ENCODE measurements at regions not wholly inside any gene's neighbourhood (a gene's known extent, or its start where the extent isn't known, plus 50 kb on each side); places are given as distances from the start of the nearest gene placed in this dataset.
"Not testable (repeated sequence)": the region's sequence is repeated elsewhere in the genome, so short reads cannot be mapped to it uniquely, and the experiment has no call there.

DNA sequence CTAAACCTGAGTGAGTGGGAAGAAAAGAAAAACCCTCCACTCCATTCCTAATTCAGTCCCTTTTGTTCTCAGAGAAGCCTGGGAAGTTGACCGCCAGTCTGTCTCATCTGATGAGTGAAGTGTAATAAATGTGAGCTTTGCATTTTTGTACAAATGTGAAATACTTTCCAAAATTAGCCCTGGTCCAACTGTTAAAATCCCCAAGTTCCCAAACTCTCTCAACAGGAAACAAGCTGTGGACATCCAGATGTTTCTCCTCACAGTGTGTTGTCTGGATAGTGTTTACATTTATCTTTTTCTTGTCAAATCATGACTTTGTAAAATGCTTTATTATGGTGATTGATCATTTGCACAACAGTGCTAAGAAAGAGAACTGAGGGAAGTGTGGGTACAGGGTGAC, 145.1 kb downstream of the TM2D1 start:
- no peak for DNase-seq

DNA sequence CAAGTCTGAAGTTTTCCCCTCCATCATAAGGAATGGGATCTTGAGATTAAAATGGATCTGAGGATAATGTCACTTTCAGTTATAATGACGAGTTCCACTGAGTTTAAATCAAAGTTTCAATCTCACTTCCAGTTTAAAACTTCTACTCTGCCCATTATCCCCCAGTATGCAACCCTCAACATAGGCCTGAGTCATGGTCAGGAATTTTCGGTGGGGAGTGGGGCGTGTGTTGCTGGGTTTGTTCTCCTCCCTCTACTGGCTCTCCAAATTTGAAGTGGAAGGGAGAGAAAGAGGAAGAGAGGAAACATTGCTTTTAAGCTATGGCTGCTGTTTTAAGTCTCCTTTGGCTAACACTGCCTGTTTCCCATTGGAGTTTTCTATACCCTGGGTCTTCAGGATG, 152.9 kb downstream of the TM2D1 start:
- DNase-seq: no peak

DNA sequence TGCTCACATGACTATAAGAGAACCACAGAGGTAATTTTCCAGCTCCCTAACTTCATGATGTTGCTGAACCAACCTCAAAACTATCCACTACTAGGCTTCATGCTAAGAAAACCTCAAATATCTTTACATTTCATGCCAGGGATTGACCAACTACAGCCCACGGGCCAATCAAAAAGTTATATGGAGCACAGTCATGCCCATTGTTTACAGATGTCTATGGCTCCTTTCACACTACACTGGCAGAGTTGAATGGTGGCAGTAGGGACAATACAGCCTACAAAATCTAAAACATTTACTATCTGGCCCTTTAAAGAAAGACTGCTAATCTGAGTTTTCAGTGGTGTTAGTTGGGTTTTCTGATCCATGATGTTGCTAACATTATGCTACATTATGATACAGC, 154.8 kb downstream of the TM2D1 start:
- DNase-seq: no peak

DNA sequence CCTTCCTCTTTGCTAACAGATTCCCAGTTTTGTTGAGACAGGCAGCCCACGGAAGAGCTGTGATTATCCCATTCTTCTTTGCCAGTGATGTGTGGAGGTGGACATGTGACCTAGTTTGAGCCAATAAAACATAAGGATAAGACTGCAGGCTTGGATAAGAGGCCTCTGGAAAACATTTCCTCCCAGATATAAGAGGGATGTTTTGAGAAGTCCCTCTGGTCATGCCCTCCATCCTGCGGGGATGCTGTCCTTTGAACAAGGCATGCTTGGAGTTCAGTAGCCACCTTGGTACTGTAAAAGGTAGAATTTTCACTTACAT, 155.7 kb downstream of the TM2D1 start:
- DNase-seq: peak in 1 of 2 experiments; percentile 6

DNA sequence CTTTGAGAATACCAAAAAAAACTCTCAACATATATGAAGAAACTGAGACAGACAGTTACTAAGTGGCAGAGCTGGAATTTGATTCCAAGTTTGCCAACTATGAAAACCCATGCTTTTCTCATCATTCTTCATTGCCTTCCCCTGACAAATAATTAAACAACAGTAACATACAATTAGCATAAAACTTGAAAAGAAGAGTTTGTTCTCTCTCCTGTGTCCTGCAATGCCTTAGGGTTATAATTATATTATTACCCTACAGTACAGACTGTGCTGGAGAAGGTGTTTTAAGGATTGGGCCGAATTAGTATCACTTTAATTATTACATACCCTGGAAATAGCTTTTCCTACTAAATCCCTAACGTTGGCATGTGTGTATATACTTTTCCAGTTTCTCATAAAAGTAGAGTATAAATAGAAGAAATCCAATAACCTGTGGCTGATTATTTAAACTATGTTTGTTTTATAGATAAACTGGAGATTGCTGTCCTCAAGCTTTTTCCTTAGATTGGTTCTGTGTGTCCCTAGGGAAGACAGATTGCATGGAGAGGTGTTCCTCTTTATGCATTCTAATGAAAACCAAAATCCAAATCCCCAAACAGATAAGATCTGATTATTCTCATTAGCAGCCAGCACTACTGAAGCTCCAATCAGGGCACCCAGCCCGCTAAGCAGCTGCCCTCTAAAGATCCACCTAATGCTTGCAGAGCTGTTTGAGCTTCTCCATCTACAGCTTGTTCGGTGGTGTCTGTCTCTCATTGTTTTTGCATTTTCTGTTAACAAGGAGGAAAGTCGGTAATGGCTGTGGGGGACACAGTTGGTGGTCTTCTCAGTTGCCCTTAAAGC, 156.3 kb downstream of the TM2D1 start:
- no peak for DNase-seq

DNA sequence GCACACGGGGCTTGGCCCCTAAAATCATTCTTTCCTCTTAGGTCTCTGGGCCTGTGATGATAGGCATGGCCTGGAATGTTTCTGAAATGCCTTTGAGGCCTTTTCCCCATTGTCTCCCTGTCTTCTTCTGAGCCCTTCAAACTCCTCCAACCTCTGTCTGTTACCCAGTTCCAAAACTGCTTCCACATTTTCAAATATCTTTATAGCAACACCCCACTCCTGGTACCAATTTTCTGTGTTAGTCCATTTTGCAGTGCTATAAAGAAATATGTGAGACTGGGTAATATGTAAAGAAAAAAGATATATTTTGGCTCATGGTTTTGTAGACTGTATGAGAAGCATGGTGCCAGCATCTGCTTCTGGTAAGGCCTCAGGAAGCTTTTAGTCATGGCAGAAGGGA, 158.8 kb downstream of the TM2D1 start:
- no peak for DNase-seq

DNA sequence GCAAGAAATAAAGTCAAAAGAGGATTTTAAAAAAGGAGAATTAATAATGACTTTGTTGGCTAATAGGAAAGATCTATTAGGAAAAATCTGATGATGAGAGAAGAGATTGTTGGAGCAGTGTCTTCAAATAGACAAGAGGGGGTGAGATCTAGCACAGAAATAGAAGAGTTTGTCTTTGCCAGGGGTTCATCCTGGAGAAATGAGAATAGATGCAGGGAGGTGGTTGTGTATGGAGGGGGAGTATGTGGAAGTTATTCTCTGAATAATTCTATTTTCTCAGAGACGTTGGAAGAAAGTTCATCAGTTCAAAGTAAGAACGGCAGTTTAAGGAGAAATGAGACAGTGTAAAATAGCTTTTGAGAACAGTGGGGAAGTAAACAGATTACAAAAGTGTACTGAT, 161.3 kb downstream of the TM2D1 start:
- no peak for DNase-seq

DNA sequence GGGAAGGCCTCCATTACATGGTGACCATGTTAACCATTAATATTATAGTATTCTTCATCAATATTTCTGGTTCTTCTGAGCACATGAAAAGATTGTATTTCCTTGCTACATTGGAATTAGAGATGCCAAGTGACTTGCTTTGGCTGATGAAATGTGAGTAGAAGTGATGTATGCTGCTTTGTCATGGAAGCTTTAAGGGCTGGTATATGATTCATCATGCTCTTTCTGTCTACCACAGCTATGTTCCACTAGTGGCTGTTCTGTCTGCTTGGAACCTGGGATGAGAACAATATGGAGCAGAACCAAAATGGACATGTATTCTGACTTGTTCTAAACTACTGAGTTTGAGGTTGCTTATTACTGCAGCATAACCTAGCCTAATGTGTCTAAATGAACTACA, 163.3 kb downstream of the TM2D1 start:
- no peak for DNase-seq

DNA sequence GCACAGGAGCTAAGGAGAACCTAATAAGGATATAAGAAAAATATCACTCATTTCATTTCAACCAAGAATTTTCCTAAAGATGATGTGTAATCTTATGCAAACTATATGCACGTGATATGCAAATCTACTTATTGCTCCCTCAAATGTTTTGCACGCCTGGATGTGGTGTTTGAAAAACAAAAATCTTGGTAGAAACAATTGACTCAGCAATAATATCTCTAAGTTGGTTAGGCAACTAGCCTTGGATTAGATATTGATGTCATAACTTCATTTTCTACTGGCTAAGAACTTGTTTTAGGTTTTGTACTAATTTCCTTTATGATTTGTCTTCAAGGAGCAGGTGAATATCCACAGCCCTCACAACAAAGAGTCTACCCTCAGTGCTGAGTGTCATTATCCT, 164.6 kb downstream of the TM2D1 start:
- DNase-seq: no peak

DNA sequence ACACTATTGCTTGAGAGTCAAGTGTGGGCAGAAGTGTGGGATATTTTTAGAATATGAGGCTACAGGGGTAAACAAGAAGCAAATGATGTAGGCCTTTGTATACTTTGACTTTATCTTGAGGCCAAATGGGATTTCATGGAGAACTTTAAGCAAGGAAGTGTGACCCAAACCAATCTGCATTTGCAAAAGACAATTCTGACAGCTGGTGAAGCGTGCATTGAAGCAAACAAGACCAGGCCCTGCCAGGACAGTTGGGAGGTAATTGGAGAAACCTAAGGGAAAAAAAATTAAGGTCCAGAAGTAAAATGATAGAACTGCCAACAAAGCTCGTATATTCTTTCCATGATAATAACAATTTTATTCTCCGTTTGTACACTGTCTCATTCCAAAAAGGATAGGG, 168.3 kb downstream of the TM2D1 start:
- no peak for DNase-seq

DNA sequence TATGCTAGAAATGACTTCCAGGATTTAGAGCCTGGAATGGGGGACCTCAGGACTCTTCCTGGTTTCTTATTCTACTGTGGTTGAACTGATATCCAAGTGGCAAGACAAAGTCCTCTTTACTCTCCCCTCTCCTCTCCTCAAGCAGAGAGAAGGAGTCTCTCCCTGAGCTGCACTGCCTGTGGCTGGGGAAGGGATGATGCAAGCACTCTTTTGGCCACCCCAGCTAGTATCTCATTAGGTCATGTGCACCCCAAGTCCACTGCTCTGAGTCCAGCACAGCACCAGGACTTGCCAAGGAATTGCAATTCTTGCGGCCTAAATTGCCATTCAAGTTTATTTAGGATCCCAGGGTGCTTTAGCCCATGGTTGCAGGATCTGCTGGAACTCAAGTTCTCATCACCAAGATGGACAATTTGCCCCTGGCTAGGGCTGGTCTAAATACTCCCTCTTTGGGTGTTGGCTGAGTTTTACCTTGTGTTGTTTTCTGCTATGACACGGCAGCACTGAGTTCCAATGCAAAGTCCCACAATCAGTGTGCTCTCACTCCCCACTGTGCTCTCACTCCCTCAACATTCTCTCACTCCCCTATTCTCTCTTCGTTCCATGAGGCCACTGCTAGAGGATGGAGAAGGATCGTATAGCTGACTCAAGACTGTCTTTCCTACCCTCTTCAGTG, 172.2 kb downstream of the TM2D1 start:
- DNase-seq: no peak

DNA sequence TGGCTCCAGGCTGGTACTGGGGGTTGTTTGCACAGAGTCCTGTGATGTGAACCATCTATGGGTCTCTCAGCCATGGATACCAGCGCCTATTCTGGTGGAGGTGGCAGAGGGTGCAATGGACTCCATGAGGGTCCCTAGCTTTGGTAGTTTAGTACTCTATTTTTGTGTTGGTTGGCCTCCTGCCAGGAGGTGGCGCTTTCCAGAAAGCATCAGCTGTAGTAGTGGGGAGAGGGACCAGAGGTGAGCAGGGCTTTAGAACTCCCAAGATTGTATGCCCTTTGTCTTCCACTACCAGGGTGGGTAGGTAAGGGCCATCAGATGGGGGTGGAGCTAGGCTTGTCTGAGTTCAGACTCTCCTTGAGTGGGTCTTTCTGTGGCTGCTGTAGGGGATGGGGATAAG, 177.6 kb downstream of the TM2D1 start:
- not testable (repeated sequence) for DNase-seq

DNA sequence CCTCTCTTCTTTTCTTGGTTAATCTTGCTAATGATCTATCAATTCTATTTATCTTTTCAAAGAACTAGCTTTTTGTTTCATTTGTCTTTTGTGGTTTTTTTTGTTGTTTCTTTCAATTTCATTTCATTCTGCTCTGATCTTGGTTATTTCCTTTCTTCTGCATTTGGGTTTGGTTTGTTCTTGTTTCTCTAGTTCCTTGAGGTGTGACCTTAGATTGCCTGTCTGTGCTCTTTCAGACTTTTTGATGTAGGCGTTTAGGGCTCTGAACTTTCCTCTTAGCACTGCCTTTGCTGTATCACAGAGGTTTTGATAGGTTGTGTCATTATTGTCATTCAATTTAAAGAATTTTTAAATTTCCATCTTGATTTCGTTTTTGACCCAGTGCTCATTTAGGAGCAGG, 180.1 kb downstream of the TM2D1 start:
- not testable (repeated sequence) for DNase-seq

DNA sequence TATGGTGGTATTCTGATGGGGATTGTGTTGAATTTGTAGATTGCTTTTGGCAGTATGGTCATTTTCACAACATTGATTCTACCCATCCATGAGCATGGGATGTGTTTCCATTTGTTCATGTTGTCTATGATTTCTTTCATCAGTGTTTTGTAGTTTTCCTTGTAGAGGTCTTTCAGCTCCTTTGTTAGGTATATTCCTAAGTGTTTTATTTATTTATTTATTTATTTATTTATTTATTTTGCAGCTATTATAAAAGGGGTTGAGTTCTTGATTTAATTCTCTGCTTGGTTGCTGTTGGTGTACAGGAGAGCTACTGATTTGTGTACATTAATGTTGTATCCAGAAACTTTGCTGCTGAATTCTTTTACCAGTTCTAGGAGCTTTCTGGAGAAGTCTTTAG, 181.4 kb downstream of the TM2D1 start:
- not testable (repeated sequence) for DNase-seq

DNA sequence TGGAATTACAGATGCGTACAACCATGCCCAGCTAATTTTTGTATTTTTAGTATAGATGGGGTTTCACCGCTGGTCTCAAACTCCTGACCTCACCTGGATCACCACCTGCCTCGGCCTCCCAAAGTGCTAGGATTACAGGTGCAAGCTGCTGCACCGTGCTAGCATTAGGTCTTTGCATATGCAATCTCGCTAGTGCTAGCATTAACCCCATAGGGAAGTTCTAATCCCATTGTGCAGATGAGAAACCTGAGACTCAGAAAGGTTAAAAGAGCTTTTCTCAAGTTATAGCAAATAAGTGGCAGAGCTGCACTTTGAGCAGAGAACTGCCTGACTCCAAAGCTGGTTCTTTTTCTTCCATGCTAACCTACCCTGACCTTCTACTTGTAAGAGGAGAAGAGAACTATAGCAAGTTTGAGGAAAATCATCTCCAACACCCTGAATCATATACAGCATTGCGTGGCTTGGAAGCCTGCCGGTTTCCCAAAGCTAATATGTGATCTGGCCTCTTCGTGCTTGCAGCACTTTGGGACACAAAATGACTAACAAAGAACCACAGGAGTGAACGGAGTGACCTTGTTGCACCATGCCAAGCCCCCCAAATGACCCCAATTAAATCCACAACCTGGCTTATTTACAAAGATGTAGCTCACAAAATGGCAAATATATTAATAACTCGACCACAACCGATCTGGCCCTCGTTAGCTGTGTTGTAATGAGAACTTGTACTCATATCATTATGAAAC, 185.1 kb downstream of the TM2D1 start:
- DNase-seq: no peak

DNA sequence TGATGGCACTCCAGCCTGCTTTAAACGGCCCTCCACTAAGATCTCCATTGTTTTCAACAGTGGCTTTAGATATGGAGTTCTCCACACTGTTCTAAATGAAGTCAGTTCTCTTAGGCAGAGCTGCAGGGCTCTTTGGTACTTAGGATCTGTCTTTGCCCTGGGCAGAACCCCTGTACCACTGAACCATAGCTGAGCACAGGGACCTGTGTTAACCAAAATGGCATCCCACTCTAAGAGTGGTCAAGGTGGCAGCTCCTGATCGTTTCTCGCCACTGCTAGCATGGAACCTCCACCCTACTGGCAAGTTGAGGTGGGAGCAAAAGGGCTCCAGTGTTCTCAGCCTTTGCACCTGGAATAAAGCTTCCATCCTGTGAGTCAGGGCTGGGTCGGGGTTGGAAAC, 186.7 kb downstream of the TM2D1 start:
- DNase-seq: no peak

DNA sequence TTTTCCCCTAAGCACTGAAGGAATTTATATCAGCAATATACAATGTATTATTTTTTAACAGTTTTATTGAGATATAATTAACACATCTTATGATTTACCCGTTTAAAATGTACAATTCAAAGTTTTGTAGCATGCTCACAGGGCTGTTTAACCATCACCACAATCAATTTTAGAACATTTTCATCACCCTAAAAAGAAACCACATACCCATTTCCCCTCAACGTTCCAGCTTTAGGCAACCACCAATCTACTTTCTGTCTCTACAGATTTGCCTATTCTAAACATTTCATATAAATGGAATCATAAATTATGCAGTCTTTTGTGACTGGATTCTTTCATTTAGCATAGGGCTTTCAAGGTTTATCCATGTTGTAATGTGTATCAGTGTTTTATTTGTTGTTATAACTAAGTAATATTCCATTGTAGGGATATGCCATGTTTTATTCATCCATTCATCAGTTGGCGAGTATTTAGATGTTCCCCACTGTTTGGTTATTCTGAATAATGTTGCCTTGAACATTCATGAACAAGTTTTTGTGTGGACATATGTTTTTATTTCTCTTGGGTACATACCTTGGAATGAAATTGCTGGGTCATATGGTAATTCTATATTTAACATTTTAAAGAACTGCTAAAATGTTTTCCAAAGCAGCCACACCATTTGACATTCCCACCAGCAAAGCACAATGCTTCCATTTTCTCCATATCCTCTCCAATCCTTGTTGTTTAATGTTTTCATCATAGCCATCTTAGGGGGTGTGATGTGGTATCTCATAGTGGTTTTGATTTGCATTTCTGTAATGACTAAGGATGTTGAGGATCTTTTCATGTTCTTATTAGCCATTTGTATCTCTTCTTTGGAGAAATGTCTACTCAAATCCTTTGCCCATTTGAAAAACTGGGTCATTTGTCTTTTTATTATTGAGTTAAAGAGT, 188.5 kb downstream of the TM2D1 start:
- no peak for DNase-seq

DNA sequence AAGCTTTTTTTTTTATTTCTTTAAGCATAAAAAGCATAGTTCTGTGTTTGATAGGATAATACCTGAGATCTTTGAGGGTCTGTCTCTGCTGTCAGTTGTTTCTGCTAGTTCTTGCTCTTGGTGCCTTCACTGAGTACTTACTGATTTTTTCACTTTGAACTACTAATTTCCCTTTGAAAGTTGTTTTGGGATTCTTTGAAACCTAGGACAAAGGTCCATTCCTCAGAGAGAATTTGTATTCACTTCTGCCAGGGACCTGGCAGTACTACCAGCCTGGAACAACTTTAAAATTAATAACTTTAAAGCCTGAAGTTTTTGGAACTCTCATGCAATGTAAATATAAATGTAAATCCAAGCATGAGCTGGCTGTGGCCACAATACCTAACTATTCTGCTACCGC, 190.1 kb downstream of the TM2D1 start:
- no peak for DNase-seq

DNA sequence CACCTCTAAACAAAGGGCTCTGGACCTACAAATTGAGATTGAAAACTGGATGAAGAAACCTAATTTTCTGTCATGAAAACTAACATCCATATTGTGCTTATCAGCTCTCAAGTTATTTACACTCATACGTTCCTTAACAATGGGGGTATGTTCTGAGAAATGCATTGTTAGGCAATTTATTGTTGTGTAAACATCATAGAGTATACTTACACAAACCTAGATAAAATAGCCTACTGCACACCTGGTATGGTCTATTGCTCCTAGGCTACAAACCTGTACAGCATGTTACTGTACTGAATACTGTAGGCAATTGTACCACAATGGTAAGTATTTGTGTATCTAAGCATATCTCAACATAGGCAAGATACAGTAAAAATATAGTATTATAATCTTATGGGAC, 191.4 kb downstream of the TM2D1 start:
- DNase-seq: no peak

DNA sequence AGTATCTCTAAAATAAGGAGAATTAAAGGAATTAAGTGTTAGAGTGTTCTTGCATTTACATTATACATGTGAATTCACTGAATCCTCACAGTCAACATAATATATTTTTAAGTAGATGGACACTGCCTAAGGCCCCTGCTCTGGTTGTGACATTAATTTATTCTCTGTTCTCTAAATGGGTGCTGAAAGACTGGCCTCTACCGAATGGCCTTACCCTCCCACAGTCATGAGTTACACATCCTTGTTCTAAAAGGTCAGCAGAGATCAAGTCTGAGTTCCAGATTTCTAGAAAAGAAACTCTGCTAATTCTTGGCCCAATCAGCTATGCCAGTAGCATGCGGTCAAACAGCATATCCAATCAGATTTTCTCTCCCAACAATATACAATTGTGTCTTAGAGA, 193.2 kb downstream of the TM2D1 start:
- DNase-seq: no peak

DNA sequence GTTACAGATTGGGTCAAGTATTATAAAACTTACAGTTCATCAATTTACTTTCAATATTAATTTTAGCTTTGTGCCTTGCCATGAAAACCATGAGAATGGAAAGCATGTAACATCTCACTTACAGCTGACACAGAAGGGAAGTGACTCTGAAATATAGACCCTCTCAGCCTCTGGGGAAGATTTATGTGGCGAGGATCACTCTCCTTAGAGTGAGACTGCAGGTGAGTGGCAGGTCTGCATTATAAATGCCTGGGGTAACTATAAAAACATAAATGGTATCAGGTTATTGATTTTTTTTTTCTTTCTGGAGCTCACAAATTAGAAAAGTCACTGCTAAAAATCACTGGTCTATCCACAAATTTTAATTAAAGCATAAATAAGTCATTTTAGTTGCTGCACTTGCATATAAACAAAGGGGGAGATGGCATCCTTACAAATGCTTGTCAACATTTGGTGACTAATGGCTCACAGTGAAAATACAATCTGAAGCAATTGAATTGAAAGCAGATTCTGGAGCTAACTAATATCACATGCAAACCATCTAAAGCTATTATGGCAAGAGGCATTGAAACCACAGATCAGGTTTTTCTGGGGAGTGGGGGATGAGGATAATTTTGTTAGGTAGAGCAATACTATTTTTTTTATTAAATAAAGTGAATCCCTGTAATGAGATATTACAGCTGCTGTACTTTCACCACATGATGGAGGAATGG, 200.9 kb downstream of the TM2D1 start:
- DNase-seq: peak in 1 of 2 experiments; percentile 8

DNA sequence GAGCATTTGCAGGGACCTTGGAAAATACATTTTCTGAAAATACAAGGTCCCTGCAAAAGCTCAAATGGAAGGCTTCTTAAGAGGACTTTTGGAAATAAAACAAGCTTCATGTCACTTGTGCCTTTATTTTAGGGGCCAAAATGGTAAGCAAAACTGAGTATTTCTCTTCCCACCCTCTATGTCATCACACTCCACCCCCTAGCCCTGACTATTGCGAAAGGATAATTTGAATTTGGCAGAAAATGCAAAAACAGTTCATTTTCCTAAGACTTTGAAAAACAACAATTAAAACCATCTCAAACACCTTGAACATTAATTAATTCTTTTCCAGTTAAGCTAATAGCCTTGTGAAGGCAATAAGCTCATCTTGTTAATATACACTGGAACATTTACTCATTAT, 201.7 kb downstream of the TM2D1 start:
- DNase-seq: no peak

All from NCI-H2081 (cell line).